NB4 (cell line): ENCODE measurements at regions not wholly inside any gene's neighbourhood (a gene's known extent, or its start where the extent isn't known, plus 50 kb on each side); places are given as distances from the start of the nearest gene placed in this dataset.

ENCODE experiments used
- POLR2A ChIP-seq: IDR thresholded peaks from 2 replicates; pipeline ENCODE4 v1.6.1; 2011; ENCODE audit warnings: mild to moderate bottlenecking; ENCODE audit not compliant: insufficient read length; ENCODE audit errors: extremely low read depth
- TF ChIP-seq, protein P1 (sequence below): IDR thresholded peaks from one replicate; pipeline ENCODE4 v1.5.1; 2012; ENCODE audit warnings: low read depth, low read length
- TF ChIP-seq, protein P2 (sequence below): IDR thresholded peaks from 2 replicates; pipeline ENCODE4 v1.6.1; 2011; ENCODE audit warnings: low read depth, low read length

DNA sequence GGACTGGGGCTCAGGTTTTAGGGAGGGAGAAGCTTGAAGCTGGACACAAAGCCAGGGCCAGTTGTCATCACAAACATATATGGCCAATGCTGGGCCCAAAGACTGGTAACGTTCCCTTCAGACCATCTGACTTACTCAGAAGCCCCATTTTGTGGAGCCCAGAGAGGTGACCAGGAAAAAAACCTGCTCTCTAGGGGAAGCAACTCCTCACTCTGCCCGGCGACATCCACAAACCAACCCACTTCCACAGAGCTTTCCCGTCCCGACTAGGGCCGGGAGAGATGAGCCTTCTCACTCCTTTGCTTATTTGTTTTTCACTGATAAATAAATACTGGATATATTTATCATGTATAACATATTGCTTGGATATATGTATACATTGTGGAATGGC is 180.9 kb upstream of the RTL1 start:
- TF ChIP-seq, protein P1, sequence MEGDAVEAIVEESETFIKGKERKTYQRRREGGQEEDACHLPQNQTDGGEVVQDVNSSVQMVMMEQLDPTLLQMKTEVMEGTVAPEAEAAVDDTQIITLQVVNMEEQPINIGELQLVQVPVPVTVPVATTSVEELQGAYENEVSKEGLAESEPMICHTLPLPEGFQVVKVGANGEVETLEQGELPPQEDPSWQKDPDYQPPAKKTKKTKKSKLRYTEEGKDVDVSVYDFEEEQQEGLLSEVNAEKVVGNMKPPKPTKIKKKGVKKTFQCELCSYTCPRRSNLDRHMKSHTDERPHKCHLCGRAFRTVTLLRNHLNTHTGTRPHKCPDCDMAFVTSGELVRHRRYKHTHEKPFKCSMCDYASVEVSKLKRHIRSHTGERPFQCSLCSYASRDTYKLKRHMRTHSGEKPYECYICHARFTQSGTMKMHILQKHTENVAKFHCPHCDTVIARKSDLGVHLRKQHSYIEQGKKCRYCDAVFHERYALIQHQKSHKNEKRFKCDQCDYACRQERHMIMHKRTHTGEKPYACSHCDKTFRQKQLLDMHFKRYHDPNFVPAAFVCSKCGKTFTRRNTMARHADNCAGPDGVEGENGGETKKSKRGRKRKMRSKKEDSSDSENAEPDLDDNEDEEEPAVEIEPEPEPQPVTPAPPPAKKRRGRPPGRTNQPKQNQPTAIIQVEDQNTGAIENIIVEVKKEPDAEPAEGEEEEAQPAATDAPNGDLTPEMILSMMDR: no peak
- TF ChIP-seq POLR2A: no peak
- TF ChIP-seq, protein P2, sequence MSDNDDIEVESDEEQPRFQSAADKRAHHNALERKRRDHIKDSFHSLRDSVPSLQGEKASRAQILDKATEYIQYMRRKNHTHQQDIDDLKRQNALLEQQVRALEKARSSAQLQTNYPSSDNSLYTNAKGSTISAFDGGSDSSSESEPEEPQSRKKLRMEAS: no peak
